ENCODE measurements at regions not wholly inside any gene's neighbourhood (a gene's known extent, or its start where the extent isn't known, plus 50 kb on each side); places are given as distances from the start of the nearest gene placed in this dataset.

- Histone ChIP-seq H2BK15ac (ENCODE audit: low read depth, low read length) (no peak overlapping the region), H4K5ac (ENCODE audit: insufficient read length, low read depth, low read length) (no peak overlapping the region), H2AK5ac (ENCODE audit: insufficient read length, low read length) (no peak overlapping the region), H3K23me2 (ENCODE audit: insufficient read length, low read depth, low read length, poor library complexity, severe bottlenecking) (no peaks in the 10 kb centered on the region), H3K4me1 (ENCODE audit: insufficient read depth, low read length) (no peaks in the 10 kb centered on the region), H4K20me1 (ENCODE audit: control insufficient read depth, insufficient read depth, insufficient read length) (no peaks in the 10 kb centered on the region), H3K27ac (ENCODE audit: insufficient read length, low read depth, low read length) (no peak overlapping the region), H3K4me2 (ENCODE audit: insufficient read depth, insufficient read length, low read length) (no peak overlapping the region), H4K8ac (replicated peaks; ENCODE audit: insufficient read length, low read depth, low read length) (no peak overlapping the region), H3K9me3 (ENCODE audit: control insufficient read depth, low read depth, low read length) (no peaks in the 10 kb centered on the region), H4K91ac (ENCODE audit: insufficient read length, low read depth, low read length) (no peak overlapping the region), H3K18ac (ENCODE audit: insufficient read length, low read depth, low read length) (no peak overlapping the region), H2BK120ac (ENCODE audit: low read depth, low read length, poor library complexity, severe bottlenecking) (no peak overlapping the region), H3K79me2 (ENCODE audit: insufficient read depth, low read length) (no peaks in the 10 kb centered on the region), H3K27me3 (ENCODE audit: insufficient read depth, low read length) (no peaks in the 10 kb centered on the region), H2AFZ (ENCODE audit: low read length) (no peak overlapping the region), H2BK12ac (ENCODE audit: insufficient read length, low read depth, low read length) (no peak overlapping the region), H3K79me1 (ENCODE audit: insufficient read depth, low read depth, low read length, poor library complexity, severe bottlenecking) (no peaks in the 10 kb centered on the region), H3K9ac (ENCODE audit: extremely low read depth, insufficient read length, low read length) (no peak overlapping the region), H3T11ph (ENCODE audit: low read length) (no peak overlapping the region), H2BK20ac (ENCODE audit: low read depth, low read length, poor library complexity, severe bottlenecking) (no peak overlapping the region), H3K56ac (ENCODE audit: insufficient read length, low read depth, low read length) (no peak overlapping the region), H2BK5ac (ENCODE audit: insufficient read length, low read length) (no peak overlapping the region), H3K23ac (ENCODE audit: insufficient read length, low read depth, low read length) (no peak overlapping the region), H3K14ac (ENCODE audit: insufficient read depth, low read length) (no peak overlapping the region), H3K4ac (ENCODE audit: low read depth, low read length) (no peak overlapping the region)
- H3K27ac Mint-ChIP-seq, result no peak overlapping the region
- no peak overlapping the region for H3K4me3 Mint-ChIP-seq
- H3K4me1 Mint-ChIP-seq, result peaks cover 0 to 2% of the 10 kb centered on the region in 2 experiments; a peak in 1 of 4 replicates
- no peaks in the 10 kb centered on the region for H3K9me3 Mint-ChIP-seq
- DNase-seq, result no peak
- no peak for TF ChIP-seq CTCF (conservative IDR thresholded peaks at IDR 0.05)
- H3K36me3 Mint-ChIP-seq (ENCODE audit: insufficient read depth in 1 of 3, low read depth in 3 of 3), result no peaks in the 10 kb centered on the region
- WGBS (ENCODE audit: extremely low coverage, insufficient read length, low lambda C conversion rate), result no CpG with 5 or more reads among the region's 6 CpGs
- no peaks in the 10 kb centered on the region for H3K27me3 Mint-ChIP-seq (ENCODE audit: low read depth)
Measured at GRCh38 chr2:57893347-57893746, 153.3 kb upstream of the VRK2 start.

Measured in H9 (cell line).